ENCODE measurements at regions not wholly inside any gene's neighbourhood (a gene's known extent, or its start where the extent isn't known, plus 50 kb on each side); places are given as distances from the start of the nearest gene placed in this dataset.

- H3K4me1 Mint-ChIP-seq (ENCODE audit: unreplicated experiment), result peaks cover 7% of the 10 kb centered on the region
- H3K27ac Mint-ChIP-seq (ENCODE audit: unreplicated experiment), result no peak overlapping the region
- H3K4me3 Mint-ChIP-seq (ENCODE audit: unreplicated experiment), result no peak overlapping the region
- H3K9me3 Mint-ChIP-seq (ENCODE audit: unreplicated experiment), result no peaks in the 10 kb centered on the region
- TF ChIP-seq CTCF (IDR thresholded peaks at IDR 0.05), result no peak
- H3K36me3 Mint-ChIP-seq (ENCODE audit: unreplicated experiment), result no peaks in the 10 kb centered on the region
- no peaks in the 10 kb centered on the region for H3K27me3 Mint-ChIP-seq (ENCODE audit: unreplicated experiment)
- DNase-seq (ENCODE audit: extremely low spot score, unreplicated experiment), result no peak
Observed at GRCh38 chr13:62193919-62194318, 778.3 kb upstream of the PCDH20 start.

- no peak overlapping the region for H3K4me3 Mint-ChIP-seq (ENCODE audit: unreplicated experiment)
- H3K4me1 Mint-ChIP-seq (ENCODE audit: unreplicated experiment), result no peaks in the 10 kb centered on the region
- TF ChIP-seq CTCF (IDR thresholded peaks at IDR 0.05), result no peak
Observed at GRCh38 chr13:62185631-62186255, 770.1 kb upstream of the PCDH20 start.

GRCh38 chr13:62176051-62176450, 760.4 kb upstream of the PCDH20 start:
- no peak for TF ChIP-seq CTCF (IDR thresholded peaks at IDR 0.05)
- H3K27ac Mint-ChIP-seq (ENCODE audit: unreplicated experiment), result no peak overlapping the region
- no peaks in the 10 kb centered on the region for H3K36me3 Mint-ChIP-seq (ENCODE audit: unreplicated experiment)
- H3K27me3 Mint-ChIP-seq (ENCODE audit: unreplicated experiment), result no peaks in the 10 kb centered on the region
- no peak overlapping the region for H3K4me3 Mint-ChIP-seq (ENCODE audit: unreplicated experiment)
- H3K4me1 Mint-ChIP-seq (ENCODE audit: unreplicated experiment), result no peaks in the 10 kb centered on the region
- DNase-seq (ENCODE audit: extremely low spot score, unreplicated experiment), result no peak
- H3K9me3 Mint-ChIP-seq (ENCODE audit: unreplicated experiment), result peaks cover 6% of the 10 kb centered on the region

More at GRCh38 chr13:62185631-62186255, 770.1 kb upstream of the PCDH20 start:
- Mint-ChIP-seq H3K27me3 (ENCODE audit: unreplicated experiment) (no peaks in the 10 kb centered on the region), H3K9me3 (ENCODE audit: unreplicated experiment) (peaks cover 5% of the 10 kb centered on the region), H3K27ac (ENCODE audit: unreplicated experiment) (no peak overlapping the region), H3K36me3 (ENCODE audit: unreplicated experiment) (no peaks in the 10 kb centered on the region)
- DNase-seq (ENCODE audit: extremely low spot score, unreplicated experiment), result no peak

GRCh38 chr13:62173958-62174357, 758.3 kb upstream of the PCDH20 start:
- Mint-ChIP-seq H3K9me3 (ENCODE audit: unreplicated experiment) (peaks cover 6% of the 10 kb centered on the region), H3K36me3 (ENCODE audit: unreplicated experiment) (no peaks in the 10 kb centered on the region), H3K27me3 (ENCODE audit: unreplicated experiment) (no peaks in the 10 kb centered on the region), H3K27ac (ENCODE audit: unreplicated experiment) (no peak overlapping the region), H3K4me3 (ENCODE audit: unreplicated experiment) (no peak overlapping the region), H3K4me1 (ENCODE audit: unreplicated experiment) (no peaks in the 10 kb centered on the region)
- DNase-seq (ENCODE audit: extremely low spot score, unreplicated experiment), result no peak
- no peak for TF ChIP-seq CTCF (IDR thresholded peaks at IDR 0.05)

GRCh38 chr13:62171697-62172096, 756.0 kb upstream of the PCDH20 start:
- no peaks in the 10 kb centered on the region for H3K36me3 Mint-ChIP-seq (ENCODE audit: unreplicated experiment)

More at GRCh38 chr13:62171697-62172096, 756.0 kb upstream of the PCDH20 start:
- DNase-seq (ENCODE audit: extremely low spot score, unreplicated experiment), result no peak
- no peak overlapping the region for H3K4me3 Mint-ChIP-seq (ENCODE audit: unreplicated experiment)
- no peaks in the 10 kb centered on the region for H3K27me3 Mint-ChIP-seq (ENCODE audit: unreplicated experiment)
- no peaks in the 10 kb centered on the region for H3K4me1 Mint-ChIP-seq (ENCODE audit: unreplicated experiment)
- H3K27ac Mint-ChIP-seq (ENCODE audit: unreplicated experiment), result no peak overlapping the region
- no peaks in the 10 kb centered on the region for H3K9me3 Mint-ChIP-seq (ENCODE audit: unreplicated experiment)
- TF ChIP-seq CTCF (IDR thresholded peaks at IDR 0.05), result no peak
